Activated CD8-positive, alpha-beta memory T cell treated with anti-CD3 and anti-CD28 coated beads for 4 hours (primary cell): ENCODE measurements at regions not wholly inside any gene's neighbourhood (a gene's known extent, or its start where the extent isn't known, plus 50 kb on each side); places are given as distances from the start of the nearest gene placed in this dataset.

ENCODE experiments used
- DNase-seq, 2 donors: peaks; one replicate each; pipeline ENCODE4 v3.0.0-alpha.2; 2020; ENCODE audit warnings: low read depth in 2 of 2

GRCh38 chr14:85798856-85799255 lies 268.9 kb downstream of the FLRT2 start:
- no peak for DNase-seq

DNA sequence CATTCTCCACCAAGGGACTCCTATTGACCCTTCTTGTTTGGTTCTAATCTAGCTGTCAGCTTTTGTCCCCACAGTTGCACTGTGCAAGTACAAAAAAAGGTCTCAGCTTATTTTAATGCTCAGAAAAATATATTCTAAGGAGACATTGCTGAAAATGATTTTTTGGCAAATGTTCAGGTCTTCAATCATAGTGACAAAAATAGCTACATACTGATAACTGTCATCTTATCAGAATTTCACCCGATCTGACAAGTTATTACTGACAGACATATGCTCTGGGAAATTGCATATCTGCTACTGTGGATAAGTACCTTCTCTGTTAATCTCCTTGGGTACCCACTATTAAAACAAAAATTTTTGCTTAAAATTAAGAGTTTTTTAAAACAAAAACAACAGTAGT lies 263.6 kb downstream of the FLRT2 start:
- no peak for DNase-seq

DNA sequence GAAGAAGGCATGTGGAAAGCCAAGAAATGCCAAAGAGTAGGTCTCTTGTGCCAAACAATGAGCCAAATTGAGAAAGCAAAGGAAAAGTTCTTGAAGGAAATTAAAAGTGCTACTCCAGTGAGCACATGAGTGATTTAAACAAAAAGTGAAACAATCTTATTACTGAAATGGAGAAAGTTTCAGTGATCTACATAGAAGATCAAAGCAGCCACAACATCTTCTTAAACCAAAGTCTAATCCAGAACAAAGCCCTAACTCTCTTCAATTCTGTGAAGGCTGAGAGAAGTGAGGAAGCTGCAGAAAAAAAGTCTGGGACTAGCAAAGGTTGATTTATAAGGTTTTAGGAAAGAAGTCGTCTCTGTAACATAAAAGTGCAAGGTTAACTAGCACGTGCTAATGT lies 259.6 kb downstream of the FLRT2 start:
- DNase-seq: no peak

DNA sequence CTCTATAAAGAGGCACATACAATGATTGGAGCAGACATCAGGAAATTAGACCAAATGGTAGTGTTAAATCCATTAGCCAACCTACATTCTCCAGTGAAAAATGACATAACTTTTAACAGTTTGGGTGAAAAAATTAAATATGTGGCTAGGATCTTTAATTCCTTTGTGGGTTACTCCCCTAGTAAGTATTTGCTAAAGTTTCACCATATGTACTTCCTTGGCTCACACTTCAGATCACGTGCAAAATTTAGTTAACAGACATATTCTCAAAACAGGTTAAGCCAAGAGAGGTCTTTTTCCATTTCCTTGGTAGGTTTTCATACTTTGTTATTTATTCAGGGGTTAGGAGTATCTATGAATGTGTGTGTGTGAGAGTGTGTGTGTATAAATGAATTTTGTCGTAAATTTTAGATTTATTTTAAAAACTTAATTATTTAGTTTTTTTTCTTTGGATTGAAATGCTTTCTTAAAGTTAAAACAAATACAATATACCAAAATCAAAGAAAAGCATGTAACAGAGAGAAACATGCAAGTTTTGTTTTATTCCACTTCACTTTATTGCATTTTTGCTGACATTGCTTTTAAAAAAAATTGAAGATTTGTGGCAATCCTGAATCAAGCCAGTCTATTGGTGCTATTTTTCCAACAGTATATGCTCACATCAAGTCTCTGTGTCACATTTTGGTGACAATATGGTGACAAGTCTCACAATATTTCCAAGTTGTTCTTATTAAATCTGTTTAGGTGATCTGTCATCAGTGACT lies 258.7 kb downstream of the FLRT2 start:
- DNase-seq: no peak

DNA sequence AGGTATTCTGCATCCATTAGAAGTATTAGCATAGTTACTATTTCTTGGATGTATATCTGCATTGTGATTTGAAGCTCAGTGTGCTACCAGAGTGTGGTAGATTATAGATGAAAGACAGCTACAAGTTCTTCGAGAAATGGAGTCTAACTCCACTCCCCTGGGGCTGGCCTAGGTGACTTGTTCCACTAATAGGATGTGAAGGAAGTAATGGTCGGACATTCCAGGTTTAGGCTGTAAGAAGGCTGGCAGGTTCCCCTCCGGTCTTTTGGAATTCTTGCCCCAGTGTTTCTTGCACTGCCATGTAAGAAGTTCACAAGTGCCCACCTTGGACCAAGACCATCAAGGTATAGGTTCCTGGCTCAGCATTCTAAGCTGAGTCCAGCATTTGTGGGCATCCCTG lies 236.4 kb downstream of the FLRT2 start:
- DNase-seq: no peak

DNA sequence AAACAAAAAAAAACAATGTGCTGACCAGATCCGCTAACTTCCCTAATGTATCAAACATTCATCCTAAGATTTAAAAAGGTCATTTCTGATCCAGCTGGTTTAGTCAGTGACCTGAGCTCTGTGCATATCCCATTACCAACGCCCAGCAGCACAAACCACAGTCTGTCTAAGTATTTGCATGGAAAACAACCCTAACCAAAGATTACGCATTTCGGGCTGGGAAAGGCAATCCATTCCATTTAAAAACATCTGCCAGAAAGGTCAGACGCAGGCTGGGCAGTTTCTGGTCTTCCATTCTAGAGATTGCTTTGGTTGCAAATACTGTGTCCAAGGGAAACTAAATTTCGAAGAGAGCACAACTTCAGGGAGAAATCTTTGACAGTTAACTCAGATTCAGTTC lies 234.9 kb downstream of the FLRT2 start:
- DNase-seq: no peak

DNA sequence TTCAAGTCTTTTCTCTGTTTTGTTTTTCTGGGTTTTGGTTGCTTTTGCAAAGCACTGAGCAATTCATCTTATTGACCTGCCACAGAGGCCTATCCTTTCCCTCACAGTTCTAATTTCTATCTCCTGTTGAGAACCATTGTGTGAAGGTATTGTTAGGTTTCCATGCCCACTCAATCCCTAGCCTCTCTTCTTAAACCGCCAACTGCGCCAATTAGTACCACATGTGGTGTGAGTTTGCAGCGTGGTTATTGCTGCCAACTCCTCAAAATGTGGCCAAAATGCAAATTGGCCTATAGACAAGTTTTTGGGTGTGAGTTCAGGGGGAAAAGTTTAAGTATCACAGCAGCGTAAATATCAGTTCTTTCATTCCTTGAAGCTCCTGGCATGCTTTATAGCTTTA lies 232.6 kb downstream of the FLRT2 start:
- no peak for DNase-seq

DNA sequence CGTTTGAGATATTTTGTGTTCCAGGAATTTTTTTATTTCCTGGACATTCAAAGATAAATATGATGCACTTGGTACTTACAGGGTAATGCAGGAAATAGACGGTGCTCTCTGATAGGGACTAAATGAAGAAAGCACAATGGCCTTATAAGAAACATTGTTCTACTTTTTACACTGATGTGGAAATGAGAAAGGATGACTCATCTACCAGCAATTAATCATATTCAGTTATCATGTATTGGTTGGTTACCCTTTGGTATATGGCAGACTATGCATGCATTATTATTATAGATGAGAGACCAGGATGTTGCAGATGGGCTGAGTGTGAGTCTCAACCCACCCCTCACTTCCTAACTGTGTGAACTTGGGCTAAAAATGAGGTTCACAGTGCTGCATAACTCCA lies 222.2 kb downstream of the FLRT2 start:
- no peak for DNase-seq

DNA sequence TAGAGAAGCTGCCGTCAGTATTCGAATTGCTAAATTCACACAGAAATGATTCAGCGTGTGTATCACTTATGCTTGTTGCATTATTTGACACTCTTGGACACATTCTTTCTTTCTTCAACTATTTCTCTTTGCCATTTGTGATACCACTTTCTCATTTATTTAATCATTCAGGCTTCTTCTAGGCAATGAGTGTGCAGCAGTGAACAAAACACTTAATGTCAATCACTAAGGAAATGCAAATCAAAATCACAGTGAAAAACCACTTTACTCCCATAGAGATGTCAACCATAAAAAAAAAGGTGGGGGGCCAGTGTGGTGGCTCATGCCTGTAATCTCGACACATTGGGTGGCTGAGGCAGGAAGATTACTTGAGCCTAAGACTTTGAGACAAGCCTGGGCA lies 214.6 kb downstream of the FLRT2 start:
- no peak for DNase-seq

DNA sequence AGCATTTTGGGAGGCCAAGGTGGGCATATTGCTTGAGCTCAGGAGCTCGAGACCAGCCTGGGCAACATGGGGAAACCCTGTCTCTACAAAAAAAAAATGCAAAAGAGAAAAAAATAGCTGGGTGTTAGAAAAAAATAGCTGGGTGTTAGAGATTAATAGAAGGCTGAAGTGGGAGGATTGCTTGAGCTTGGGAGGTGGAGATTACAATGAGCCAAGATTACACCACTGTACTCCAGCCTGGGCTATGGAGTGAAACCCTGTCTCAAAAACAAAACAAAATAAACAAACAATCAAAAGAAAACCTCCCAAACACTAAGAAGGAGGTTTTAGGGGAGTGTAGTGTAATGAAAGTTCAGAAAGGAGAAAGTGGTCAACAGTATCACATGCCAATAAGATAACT lies 202.1 kb downstream of the FLRT2 start:
- no peak for DNase-seq

DNA sequence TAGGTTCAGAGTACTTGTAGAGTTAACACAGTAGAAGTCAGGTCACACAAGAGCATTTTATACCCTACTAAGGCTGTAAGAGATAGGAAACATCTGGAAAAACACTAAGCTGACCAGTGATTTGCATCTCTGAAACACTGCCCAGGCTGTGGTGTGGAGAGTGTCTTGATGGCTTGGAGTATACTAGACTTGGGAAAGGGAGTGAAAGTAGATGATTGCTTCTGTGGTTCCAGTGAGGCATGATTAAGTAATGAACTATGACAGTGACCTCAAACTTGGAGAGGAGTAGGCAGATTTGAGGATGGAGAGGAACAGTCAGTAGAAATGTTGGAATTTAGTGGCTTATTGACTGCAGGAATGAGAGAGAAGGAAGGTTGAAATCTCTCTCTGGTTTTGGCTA lies 201.2 kb downstream of the FLRT2 start:
- DNase-seq: no peak

DNA sequence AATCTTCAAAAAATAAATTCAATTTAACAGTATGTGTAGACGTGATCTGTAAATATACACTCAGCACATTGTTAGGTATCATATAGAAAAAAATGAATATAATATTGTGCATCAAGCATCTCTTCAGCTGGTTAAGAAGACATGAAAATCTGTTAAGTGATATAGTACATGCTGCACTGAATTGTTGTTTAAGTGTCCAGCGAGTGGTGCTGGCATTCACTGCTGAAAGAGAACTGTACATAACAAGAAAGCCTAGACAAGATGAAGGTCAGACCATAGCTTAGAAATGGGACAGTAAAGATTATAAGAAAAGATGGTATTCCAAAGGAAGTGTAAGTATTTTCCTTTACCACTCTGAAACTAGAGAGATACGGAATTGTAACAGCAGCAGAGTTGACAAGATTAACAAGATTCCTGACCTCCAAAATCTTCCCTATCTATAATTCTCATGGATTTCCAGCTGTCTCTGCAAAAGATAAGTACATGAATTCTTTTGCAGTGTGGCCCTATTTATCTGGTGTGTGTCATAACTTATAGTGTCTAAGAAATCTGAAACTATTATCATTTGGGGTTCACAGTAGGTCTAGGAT lies 198.6 kb downstream of the FLRT2 start:
- DNase-seq: no peak

DNA sequence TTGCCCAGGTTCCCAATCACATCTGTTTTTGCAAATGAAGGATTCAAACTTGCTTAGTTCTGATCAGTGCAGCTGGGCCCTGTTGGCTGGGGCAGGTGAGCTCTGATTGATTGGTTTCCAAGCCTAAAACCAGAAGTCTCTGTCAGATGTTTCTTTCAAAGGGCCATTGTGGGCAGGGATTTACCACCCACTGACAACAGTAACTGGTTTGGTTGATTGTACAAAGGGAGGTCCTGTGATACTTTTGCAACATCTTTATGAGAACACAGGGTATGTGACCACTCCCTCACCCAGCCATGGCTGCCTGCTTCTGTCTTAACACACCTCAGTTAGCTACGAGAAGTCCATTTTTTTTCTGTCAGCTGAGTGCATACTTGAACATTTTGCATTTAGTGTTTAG lies 184.1 kb downstream of the FLRT2 start:
- DNase-seq: no peak

DNA sequence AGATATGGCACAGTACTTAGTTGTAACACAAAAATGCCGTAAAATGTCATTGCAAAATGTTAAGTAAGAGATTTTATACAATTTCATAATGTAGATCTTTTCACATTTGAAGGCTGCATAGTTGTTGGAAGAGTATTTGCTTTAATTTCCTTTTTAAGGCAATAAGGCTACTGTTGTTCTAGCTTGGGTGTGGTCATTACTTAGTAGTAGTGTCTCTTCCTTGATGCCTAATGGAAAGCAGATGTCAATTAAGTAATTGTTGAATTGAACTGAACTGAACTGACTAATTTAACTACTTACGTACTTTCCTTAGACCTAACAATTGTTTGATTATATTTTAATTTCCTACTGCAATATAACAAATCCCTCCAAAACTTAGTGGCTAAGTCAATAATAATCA lies 181.7 kb downstream of the FLRT2 start:
- no peak for DNase-seq
